Mesenchymal stem cell (in vitro differentiated cells and primary cell): ENCODE measurements at regions not wholly inside any gene's neighbourhood (a gene's known extent, or its start where the extent isn't known, plus 50 kb on each side); places are given as distances from the start of the nearest gene placed in this dataset.
A peak's percentile ranks its signal among the peaks of the same experiment; 100 is the strongest.

Experiments
- DNase-seq: peaks from one replicate; pipeline ENCODE4 v3.0.0-alpha.2; 2013
- H2AFZ ChIP-seq: one replicate; pipeline ENCODE4 v1.6.1; 2013; ENCODE audit warnings: low read depth, mild to moderate bottlenecking, control low read depth, inconsistent platforms, low read length, moderate library complexity
- H2AK5ac ChIP-seq: 2 replicates; pipeline ENCODE4 v1.6.1; 2013; ENCODE audit warnings: low read length, moderate library complexity, mild to moderate bottlenecking, inconsistent platforms; ENCODE audit not compliant: severe bottlenecking
- H2BK120ac ChIP-seq: one replicate; pipeline ENCODE4 v1.6.1; 2013; ENCODE audit warnings: low read depth, mild to moderate bottlenecking, inconsistent platforms, low read length, moderate library complexity
- H2BK12ac ChIP-seq, 2 experiments: one replicate each; pipeline ENCODE4 v1.6.1; 2013; ENCODE audit warnings: inconsistent platforms in 2 of 2, low read length in 2 of 2, mild to moderate bottlenecking in 2 of 2, moderate library complexity in 2 of 2, control low read depth in 1 of 2
- H2BK15ac ChIP-seq: one replicate; pipeline ENCODE4 v1.6.1; 2013; ENCODE audit warnings: mild to moderate bottlenecking, low read depth, inconsistent platforms; ENCODE audit not compliant: poor library complexity, severe bottlenecking
- H2BK5ac ChIP-seq: 2 replicates; pipeline ENCODE4 v1.6.1; 2013; ENCODE audit warnings: low read depth, mild to moderate bottlenecking, low read length, control low read depth, inconsistent platforms; ENCODE audit not compliant: poor library complexity, severe bottlenecking
- H3K14ac ChIP-seq, 2 experiments: one replicate each; pipeline ENCODE4 v1.6.1; 2013; ENCODE audit warnings: inconsistent platforms in 2 of 2, low read length in 2 of 2, control low read depth in 1 of 2, mild to moderate bottlenecking in 1 of 2, moderate library complexity in 1 of 2
- H3K18ac ChIP-seq, 2 experiments: one replicate each; pipeline ENCODE4 v1.6.1; 2013; ENCODE audit warnings: inconsistent platforms in 2 of 2, low read length in 2 of 2, control low read depth in 1 of 2, low read depth in 1 of 2, mild to moderate bottlenecking in 1 of 2
- H3K23ac ChIP-seq, 2 experiments: one replicate each; pipeline ENCODE4 v1.6.1; 2013; ENCODE audit warnings: inconsistent platforms in 2 of 2, low read length in 2 of 2, mild to moderate bottlenecking in 2 of 2, moderate library complexity in 2 of 2, control low read depth in 1 of 2
- H3K27ac ChIP-seq: 2 replicates; pipeline ENCODE4 v1.5.1; 2013; ENCODE audit warnings: mild to moderate bottlenecking, moderate library complexity, low read length, control low read depth, inconsistent platforms; ENCODE audit not compliant: poor library complexity, severe bottlenecking
- H3K27me3 ChIP-seq, 2 experiments: 2 replicates each; pipeline versions ENCODE4 v1.6.1 to v1.7.0; 2013; ENCODE audit warnings: low read length in 2 of 2, mild to moderate bottlenecking in 2 of 2, moderate library complexity in 2 of 2, control low read depth in 1 of 2, inconsistent platforms in 1 of 2; ENCODE audit not compliant: control insufficient read depth in 1 of 2, insufficient read depth in 1 of 2
- H3K36me3 ChIP-seq, 2 experiments: 2 replicates each; pipeline versions ENCODE4 v1.6.1 to v1.7.0; 2013; ENCODE audit warnings: low read length in 2 of 2, control low read depth in 1 of 2, inconsistent platforms in 1 of 2, low read depth in 1 of 2, mild to moderate bottlenecking in 1 of 2; ENCODE audit not compliant: insufficient read depth in 2 of 2, control insufficient read depth in 1 of 2
- H3K4ac ChIP-seq, 2 experiments: one replicate each; pipeline ENCODE4 v1.6.1; 2013; ENCODE audit warnings: inconsistent platforms in 2 of 2, low read length in 2 of 2, mild to moderate bottlenecking in 2 of 2, moderate library complexity in 2 of 2, control low read depth in 1 of 2, low read depth in 1 of 2
- H3K4me1 ChIP-seq: 2 replicates; pipeline ENCODE4 v1.6.1; 2013; ENCODE audit warnings: low read depth, low read length, control low read depth; ENCODE audit not compliant: control insufficient read depth, insufficient read depth
- H3K4me2 ChIP-seq: 2 replicates; pipeline ENCODE4 v1.6.1; 2013; ENCODE audit warnings: low read length, mild to moderate bottlenecking, inconsistent platforms; ENCODE audit not compliant: poor library complexity, severe bottlenecking
- H3K4me3 ChIP-seq, 2 experiments: 2 replicates each; pipeline versions ENCODE4 v1.5.1 to v1.7.0; 2013; ENCODE audit warnings: low read length in 2 of 2, mild to moderate bottlenecking in 2 of 2, control low read depth in 1 of 2, low read depth in 1 of 2; ENCODE audit not compliant: insufficient read depth in 1 of 2
- H3K79me1 ChIP-seq: replicated peaks from 2 replicates; pipeline ENCODE4 v1.6.1; 2013; ENCODE audit warnings: mild to moderate bottlenecking, control low read depth, low read length, inconsistent platforms; ENCODE audit not compliant: poor library complexity, severe bottlenecking
- H3K9ac ChIP-seq: 2 replicates; pipeline ENCODE4 v1.7.0; 2013; ENCODE audit warnings: mild to moderate bottlenecking, low read length, moderate library complexity
- H3K9me3 ChIP-seq: 2 replicates; pipeline ENCODE4 v1.7.0; 2013; ENCODE audit warnings: mild to moderate bottlenecking, low read length; ENCODE audit not compliant: control insufficient read depth
- H4K8ac ChIP-seq: one replicate; pipeline ENCODE4 v1.6.1; 2013; ENCODE audit warnings: inconsistent platforms, mild to moderate bottlenecking, low read length, moderate library complexity
- H4K91ac ChIP-seq: one replicate; pipeline ENCODE4 v1.6.1; 2013; ENCODE audit warnings: mild to moderate bottlenecking, low read length, inconsistent platforms
- WGBS: methylation state at CpG from one replicate; pipeline ENCODE4 v1.1.7; 2013; ENCODE audit warnings: mixed read lengths; 5-methylcytosine and 5-hydroxymethylcytosine counted together

DNA sequence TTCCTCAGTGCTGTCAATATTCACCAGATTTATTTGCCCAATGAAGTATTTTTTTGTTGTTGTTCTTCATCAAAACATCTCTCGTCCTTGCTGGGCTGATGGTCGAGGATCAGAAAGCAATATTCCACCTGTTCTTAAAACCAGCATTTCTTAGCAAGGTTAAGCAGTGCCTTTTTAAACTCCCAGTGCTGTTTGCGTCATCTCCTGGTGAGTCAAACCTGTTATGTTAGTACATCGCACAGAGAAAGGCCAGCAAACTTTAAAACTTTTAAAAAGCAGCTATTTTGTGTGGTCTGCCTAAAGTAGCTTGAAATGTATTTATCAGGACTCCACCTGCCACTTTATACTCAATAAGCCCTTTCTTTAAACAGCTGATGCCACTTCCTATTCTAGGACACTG is 802.0 kb downstream of the KCNA4 start:
- 68% methylated on average over 3 of the region's 4 CpGs for WGBS
- H2AFZ ChIP-seq = no peak overlapping the region
- DNase-seq = peak; percentile 8

GRCh38 chr11:29211202-29211601 is 805.6 kb downstream of the KCNA4 start:
- Histone ChIP-seq H2BK15ac (no peak overlapping the region), H3K79me1 (no peaks in the 10 kb centered on the region), H3K23ac (no peak overlapping the region), H3K14ac (no peak overlapping the region), H2AFZ (no peak overlapping the region), H4K91ac (no peak overlapping the region), H3K36me3 (no peaks in the 10 kb centered on the region), H3K9me3 (no peaks in the 10 kb centered on the region), H3K4ac (no peak overlapping the region), H3K27ac (no peak overlapping the region), H3K4me2 (no peak overlapping the region), H3K4me3 (no peak overlapping the region), H2BK120ac (no peak overlapping the region), H3K4me1 (no peaks in the 10 kb centered on the region), H3K9ac (no peak overlapping the region), H2AK5ac (no peak overlapping the region), H2BK5ac (no peak overlapping the region), H3K27me3 (no peaks in the 10 kb centered on the region), H2BK12ac (no peak overlapping the region), H3K18ac (no peak overlapping the region), H4K8ac (no peak overlapping the region)
- WGBS = 86% methylated on average over 2 of the region's 3 CpGs
- no peak for DNase-seq

More for the DNA sequence above, 802.0 kb downstream of the KCNA4 start:
- no peak overlapping the region for H2AK5ac ChIP-seq
- no peak overlapping the region for H3K4ac ChIP-seq
- H3K27ac ChIP-seq = no peak overlapping the region
- no peaks in the 10 kb centered on the region for H3K9me3 ChIP-seq
- H3K23ac ChIP-seq = no peak overlapping the region
- H2BK15ac ChIP-seq = no peak overlapping the region
- no peak overlapping the region for H3K4me3 ChIP-seq
- no peak overlapping the region for H3K18ac ChIP-seq
- no peak overlapping the region for H4K8ac ChIP-seq
- H3K14ac ChIP-seq = no peak overlapping the region
- H3K4me1 ChIP-seq = no peaks in the 10 kb centered on the region
- no peak overlapping the region for H2BK120ac ChIP-seq
- H3K4me2 ChIP-seq = no peak overlapping the region
- no peaks in the 10 kb centered on the region for H3K27me3 ChIP-seq
- H3K79me1 ChIP-seq = no peaks in the 10 kb centered on the region
- H2BK5ac ChIP-seq = no peak overlapping the region
- no peak overlapping the region for H2BK12ac ChIP-seq
- H3K36me3 ChIP-seq = no peaks in the 10 kb centered on the region
- H3K9ac ChIP-seq = no peak overlapping the region
- no peak overlapping the region for H4K91ac ChIP-seq

- Histone ChIP-seq H3K4me2 (no peak overlapping the region), H3K9ac (no peak overlapping the region), H3K18ac (no peak overlapping the region), H2BK5ac (no peak overlapping the region), H2AFZ (no peak overlapping the region), H3K79me1 (no peaks in the 10 kb centered on the region), H2AK5ac (no peak overlapping the region), H4K91ac (no peak overlapping the region), H3K4ac (no peak overlapping the region), H3K4me3 (no peak overlapping the region), H3K9me3 (no peaks in the 10 kb centered on the region), H2BK120ac (no peak overlapping the region), H3K14ac (no peak overlapping the region), H3K27ac (no peak overlapping the region), H2BK15ac (no peak overlapping the region), H3K27me3 (no peaks in the 10 kb centered on the region), H4K8ac (no peak overlapping the region), H3K4me1 (no peaks in the 10 kb centered on the region), H3K36me3 (no peaks in the 10 kb centered on the region), H3K23ac (no peak overlapping the region), H2BK12ac (no peak overlapping the region)
- WGBS = 100% methylated on average over 2 of the region's 2 CpGs
- DNase-seq = no peak
These were observed 806.4 kb downstream of the KCNA4 start for GRCh38 chr11:29210426-29210825.

DNA sequence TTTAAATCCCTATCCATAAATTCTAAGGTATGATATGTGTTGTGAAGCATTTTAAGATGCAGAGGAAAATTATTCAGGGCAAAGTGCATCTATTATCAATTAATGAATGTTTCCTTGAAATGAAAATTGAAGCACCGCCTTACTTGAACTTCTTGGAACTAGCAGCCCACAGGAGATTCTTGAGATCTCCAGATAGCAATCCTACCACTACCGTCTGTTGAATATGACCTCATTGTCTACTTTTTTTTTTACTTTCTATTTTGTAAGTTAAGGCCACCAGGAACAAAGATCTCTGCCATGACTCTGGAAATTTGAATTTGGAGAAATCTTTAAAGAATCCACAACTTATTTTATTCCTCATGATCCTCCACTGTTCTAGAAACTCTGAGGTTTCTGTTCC is 808.7 kb downstream of the KCNA4 start:
- no peak overlapping the region for H2AK5ac ChIP-seq
- no peak overlapping the region for H4K8ac ChIP-seq
- WGBS = no CpG with 5 or more reads among the region's 2 CpGs
- peak; percentile 66 for DNase-seq
- H3K36me3 ChIP-seq = no peaks in the 10 kb centered on the region
- no peaks in the 10 kb centered on the region for H3K79me1 ChIP-seq
- no peak overlapping the region for H4K91ac ChIP-seq
- no peak overlapping the region for H3K9ac ChIP-seq
- no peaks in the 10 kb centered on the region for H3K9me3 ChIP-seq
- no peak overlapping the region for H3K27ac ChIP-seq
- no peak overlapping the region for H3K4ac ChIP-seq
- no peak overlapping the region for H3K4me3 ChIP-seq
- H3K4me1 ChIP-seq = no peaks in the 10 kb centered on the region
- no peaks in the 10 kb centered on the region for H3K27me3 ChIP-seq
- no peak overlapping the region for H2AFZ ChIP-seq
- no peak overlapping the region for H2BK15ac ChIP-seq
- H3K14ac ChIP-seq = no peak overlapping the region
- no peak overlapping the region for H3K4me2 ChIP-seq
- no peak overlapping the region for H2BK120ac ChIP-seq
- H3K23ac ChIP-seq = no peak overlapping the region
- no peak overlapping the region for H2BK5ac ChIP-seq
- H3K18ac ChIP-seq = no peak overlapping the region
- no peak overlapping the region for H2BK12ac ChIP-seq
